ENCODE measurements at regions not wholly inside any gene's neighbourhood (a gene's known extent, or its start where the extent isn't known, plus 50 kb on each side); places are given as distances from the start of the nearest gene placed in this dataset.

GRCh38 chr12:124233041-124233796, 61.7 kb upstream of the RFLNA start:
- DNase-seq (ENCODE audit: low read depth, low spot score): peak; percentile 10
- H3K27ac ChIP-seq: peak overlapping the region; percentile 83

- H3K27ac ChIP-seq: peak overlapping the region; percentile 83
- peak; percentile 27 for DNase-seq (ENCODE audit: low read depth, low spot score)
These were observed 60.9 kb upstream of the RFLNA start for GRCh38 chr12:124233846-124234640.

GRCh38 chr12:124236625-124237031, 58.3 kb upstream of the RFLNA start:
- peak overlapping the region; percentile 84 for H3K27ac ChIP-seq
- no peak for DNase-seq (ENCODE audit: low read depth, low spot score)

GRCh38 chr12:124238886-124239285, 56.0 kb upstream of the RFLNA start:
- H3K27ac ChIP-seq: no peak overlapping the region
- no peak for DNase-seq (ENCODE audit: low read depth, low spot score)

GRCh38 chr12:124240493-124240892, 54.4 kb upstream of the RFLNA start:
- no peak overlapping the region for H3K27ac ChIP-seq
- no peak for DNase-seq (ENCODE audit: low read depth, low spot score)

GRCh38 chr12:124241776-124242528, 52.9 kb upstream of the RFLNA start:
- no peak overlapping the region for H3K27ac ChIP-seq

GRCh38 chr12:124242529-124243065, 52.3 kb upstream of the RFLNA start:
- DNase-seq (ENCODE audit: low read depth, low spot score): no peak
- H3K27ac ChIP-seq: no peak overlapping the region

More at GRCh38 chr12:124241776-124242528, 52.9 kb upstream of the RFLNA start:
- DNase-seq (ENCODE audit: low read depth, low spot score): no peak

GRCh38 chr12:124243936-124244335, 51.0 kb upstream of the RFLNA start:
- no peak overlapping the region for H3K27ac ChIP-seq
- no peak for DNase-seq (ENCODE audit: low read depth, low spot score)
